MM.1S (cell line): ENCODE measurements at regions not wholly inside any gene's neighbourhood (a gene's known extent, or its start where the extent isn't known, plus 50 kb on each side); places are given as distances from the start of the nearest gene placed in this dataset.

Experiments
- CTCF ChIP-seq: fragments of 300-600 bp; sonication (generic); IDR thresholded peaks from 2 replicates; pipeline ENCODE4 v1.5.1; 2016; ENCODE audit warnings: antibody characterized with exemption, low read length, mixed read lengths
- EZH2 ChIP-seq: fragments of 300-600 bp; sonication (generic); optimal IDR thresholded peaks from 2 replicates; pipeline ENCODE3; 2017; ENCODE audit warnings: low read depth, mild to moderate bottlenecking, antibody characterized with exemption, low read length, mixed read lengths

DNA sequence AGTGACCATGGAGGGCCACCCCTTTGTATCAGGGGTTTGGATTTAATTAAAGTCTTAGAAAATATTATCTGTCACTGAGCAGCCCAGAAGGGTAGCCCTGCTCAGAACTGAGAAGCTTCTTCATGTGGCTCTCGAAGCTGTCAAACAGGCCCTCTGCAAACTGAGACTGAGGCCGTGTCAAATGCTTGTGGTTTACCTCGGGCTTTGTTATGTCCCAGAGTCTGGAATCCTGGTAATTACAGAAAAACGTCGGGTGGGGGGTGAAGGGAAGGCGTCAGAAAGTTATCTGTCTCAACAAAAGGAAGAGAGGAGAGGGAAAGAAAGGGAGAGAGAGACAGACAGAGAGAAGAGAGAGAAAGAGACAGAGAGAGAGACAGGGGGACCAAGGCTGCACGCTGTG lies 200.8 kb downstream of the BMP7 start:
- TF ChIP-seq CTCF (no peak), EZH2 (no peak)
